K562 (cell line): ENCODE measurements at regions not wholly inside any gene's neighbourhood (a gene's known extent, or its start where the extent isn't known, plus 50 kb on each side); places are given as distances from the start of the nearest gene placed in this dataset.

Experiments
- HEY1 ChIP-seq: fragments of 250-450 bp; sonication (Bioruptor Pico); IDR thresholded peaks from 2 replicates; pipeline ENCODE4 v1.5.0; 2020; ENCODE audit warnings: mild to moderate bottlenecking, moderate library complexity, borderline replicate concordance
- HNRNPK ChIP-seq: fragments of 200-400 bp; formaldehyde crosslinking; IDR thresholded peaks from one replicate; pipeline ENCODE4 v1.6.1; 2018; ENCODE audit warnings: mild to moderate bottlenecking, low read depth, low read length; ENCODE audit not compliant: poor library complexity, severe bottlenecking
- JUND ChIP-seq, 2 experiments: IDR thresholded peaks; 2 replicates in 1 of 2; 3 replicates in 1 of 2; pipeline ENCODE4 v1.6.1; 2011; ENCODE audit warnings: borderline replicate concordance in 2 of 2, low read depth in 2 of 2, low read length in 2 of 2, improper control_type of control experiment in 1 of 2, missing biosample characterization in 1 of 2, missing genetic modification characterization in 1 of 2, missing genetic modification reagents in 1 of 2
- KLF13 ChIP-seq: fragments of 450-650 bp; IDR thresholded peaks from 2 replicates; pipeline ENCODE4 v1.6.1; 2016; ENCODE audit warnings: missing genetic modification characterization, low read depth, mild to moderate bottlenecking, missing compliant biosample characterization, moderate library complexity, borderline replicate concordance
- SREBF1 ChIP-seq: fragments of 150-350 bp; IDR thresholded peaks from 2 replicates; pipeline ENCODE4 v1.6.1; 2014; ENCODE audit warnings: antibody characterized with exemption, low read depth, low read length, borderline replicate concordance
- TSHZ1 ChIP-seq: fragments of 250-450 bp; sonication (Bioruptor Pico); IDR thresholded peaks from 2 replicates; pipeline ENCODE4 v1.4.0; 2020; ENCODE audit warnings: mild to moderate bottlenecking, moderate library complexity
- ZNF551 ChIP-seq: fragments of 250-450 bp; sonication (Bioruptor Pico); IDR thresholded peaks from 2 replicates; pipeline ENCODE4 v1.5.0; 2021; ENCODE audit warnings: mild to moderate bottlenecking, moderate library complexity
- TF ChIP-seq, protein P1 (sequence below): fragments of 450-650 bp; IDR thresholded peaks from 2 replicates; pipeline ENCODE4 v1.6.1; 2016; ENCODE audit warnings: mild to moderate bottlenecking, moderate library complexity
- TF ChIP-seq, protein P2 (sequence below): fragments of 450-650 bp; IDR thresholded peaks from one replicate; pipeline ENCODE4 v1.6.1; 2018; ENCODE audit warnings: mild to moderate bottlenecking, moderate library complexity; ENCODE audit not compliant: partially characterized antibody

- TF ChIP-seq, protein P1, sequence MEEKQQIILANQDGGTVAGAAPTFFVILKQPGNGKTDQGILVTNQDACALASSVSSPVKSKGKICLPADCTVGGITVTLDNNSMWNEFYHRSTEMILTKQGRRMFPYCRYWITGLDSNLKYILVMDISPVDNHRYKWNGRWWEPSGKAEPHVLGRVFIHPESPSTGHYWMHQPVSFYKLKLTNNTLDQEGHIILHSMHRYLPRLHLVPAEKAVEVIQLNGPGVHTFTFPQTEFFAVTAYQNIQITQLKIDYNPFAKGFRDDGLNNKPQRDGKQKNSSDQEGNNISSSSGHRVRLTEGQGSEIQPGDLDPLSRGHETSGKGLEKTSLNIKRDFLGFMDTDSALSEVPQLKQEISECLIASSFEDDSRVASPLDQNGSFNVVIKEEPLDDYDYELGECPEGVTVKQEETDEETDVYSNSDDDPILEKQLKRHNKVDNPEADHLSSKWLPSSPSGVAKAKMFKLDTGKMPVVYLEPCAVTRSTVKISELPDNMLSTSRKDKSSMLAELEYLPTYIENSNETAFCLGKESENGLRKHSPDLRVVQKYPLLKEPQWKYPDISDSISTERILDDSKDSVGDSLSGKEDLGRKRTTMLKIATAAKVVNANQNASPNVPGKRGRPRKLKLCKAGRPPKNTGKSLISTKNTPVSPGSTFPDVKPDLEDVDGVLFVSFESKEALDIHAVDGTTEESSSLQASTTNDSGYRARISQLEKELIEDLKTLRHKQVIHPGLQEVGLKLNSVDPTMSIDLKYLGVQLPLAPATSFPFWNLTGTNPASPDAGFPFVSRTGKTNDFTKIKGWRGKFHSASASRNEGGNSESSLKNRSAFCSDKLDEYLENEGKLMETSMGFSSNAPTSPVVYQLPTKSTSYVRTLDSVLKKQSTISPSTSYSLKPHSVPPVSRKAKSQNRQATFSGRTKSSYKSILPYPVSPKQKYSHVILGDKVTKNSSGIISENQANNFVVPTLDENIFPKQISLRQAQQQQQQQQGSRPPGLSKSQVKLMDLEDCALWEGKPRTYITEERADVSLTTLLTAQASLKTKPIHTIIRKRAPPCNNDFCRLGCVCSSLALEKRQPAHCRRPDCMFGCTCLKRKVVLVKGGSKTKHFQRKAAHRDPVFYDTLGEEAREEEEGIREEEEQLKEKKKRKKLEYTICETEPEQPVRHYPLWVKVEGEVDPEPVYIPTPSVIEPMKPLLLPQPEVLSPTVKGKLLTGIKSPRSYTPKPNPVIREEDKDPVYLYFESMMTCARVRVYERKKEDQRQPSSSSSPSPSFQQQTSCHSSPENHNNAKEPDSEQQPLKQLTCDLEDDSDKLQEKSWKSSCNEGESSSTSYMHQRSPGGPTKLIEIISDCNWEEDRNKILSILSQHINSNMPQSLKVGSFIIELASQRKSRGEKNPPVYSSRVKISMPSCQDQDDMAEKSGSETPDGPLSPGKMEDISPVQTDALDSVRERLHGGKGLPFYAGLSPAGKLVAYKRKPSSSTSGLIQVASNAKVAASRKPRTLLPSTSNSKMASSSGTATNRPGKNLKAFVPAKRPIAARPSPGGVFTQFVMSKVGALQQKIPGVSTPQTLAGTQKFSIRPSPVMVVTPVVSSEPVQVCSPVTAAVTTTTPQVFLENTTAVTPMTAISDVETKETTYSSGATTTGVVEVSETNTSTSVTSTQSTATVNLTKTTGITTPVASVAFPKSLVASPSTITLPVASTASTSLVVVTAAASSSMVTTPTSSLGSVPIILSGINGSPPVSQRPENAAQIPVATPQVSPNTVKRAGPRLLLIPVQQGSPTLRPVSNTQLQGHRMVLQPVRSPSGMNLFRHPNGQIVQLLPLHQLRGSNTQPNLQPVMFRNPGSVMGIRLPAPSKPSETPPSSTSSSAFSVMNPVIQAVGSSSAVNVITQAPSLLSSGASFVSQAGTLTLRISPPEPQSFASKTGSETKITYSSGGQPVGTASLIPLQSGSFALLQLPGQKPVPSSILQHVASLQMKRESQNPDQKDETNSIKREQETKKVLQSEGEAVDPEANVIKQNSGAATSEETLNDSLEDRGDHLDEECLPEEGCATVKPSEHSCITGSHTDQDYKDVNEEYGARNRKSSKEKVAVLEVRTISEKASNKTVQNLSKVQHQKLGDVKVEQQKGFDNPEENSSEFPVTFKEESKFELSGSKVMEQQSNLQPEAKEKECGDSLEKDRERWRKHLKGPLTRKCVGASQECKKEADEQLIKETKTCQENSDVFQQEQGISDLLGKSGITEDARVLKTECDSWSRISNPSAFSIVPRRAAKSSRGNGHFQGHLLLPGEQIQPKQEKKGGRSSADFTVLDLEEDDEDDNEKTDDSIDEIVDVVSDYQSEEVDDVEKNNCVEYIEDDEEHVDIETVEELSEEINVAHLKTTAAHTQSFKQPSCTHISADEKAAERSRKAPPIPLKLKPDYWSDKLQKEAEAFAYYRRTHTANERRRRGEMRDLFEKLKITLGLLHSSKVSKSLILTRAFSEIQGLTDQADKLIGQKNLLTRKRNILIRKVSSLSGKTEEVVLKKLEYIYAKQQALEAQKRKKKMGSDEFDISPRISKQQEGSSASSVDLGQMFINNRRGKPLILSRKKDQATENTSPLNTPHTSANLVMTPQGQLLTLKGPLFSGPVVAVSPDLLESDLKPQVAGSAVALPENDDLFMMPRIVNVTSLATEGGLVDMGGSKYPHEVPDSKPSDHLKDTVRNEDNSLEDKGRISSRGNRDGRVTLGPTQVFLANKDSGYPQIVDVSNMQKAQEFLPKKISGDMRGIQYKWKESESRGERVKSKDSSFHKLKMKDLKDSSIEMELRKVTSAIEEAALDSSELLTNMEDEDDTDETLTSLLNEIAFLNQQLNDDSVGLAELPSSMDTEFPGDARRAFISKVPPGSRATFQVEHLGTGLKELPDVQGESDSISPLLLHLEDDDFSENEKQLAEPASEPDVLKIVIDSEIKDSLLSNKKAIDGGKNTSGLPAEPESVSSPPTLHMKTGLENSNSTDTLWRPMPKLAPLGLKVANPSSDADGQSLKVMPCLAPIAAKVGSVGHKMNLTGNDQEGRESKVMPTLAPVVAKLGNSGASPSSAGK: no peak
- TF ChIP-seq SREBF1 (no peak), TSHZ1 (no peak), KLF13 (no peak), ZNF551 (CRISPR knock-in tag) (no peak), JUND (IDR thresholded peaks at IDR 0.05; ENCODE audit: borderline replicate concordance, low read depth, low read length) (peak; percentile 68), JUND (tag; IDR thresholded peaks at IDR 0.05; ENCODE audit: borderline replicate concordance, low read depth, low read length) (peak; percentile 60; the same call in 2 of the 3 replicates), HEY1 (CRISPR knock-in tag) (no peak), HNRNPK (no peak)
- TF ChIP-seq, protein P2, sequence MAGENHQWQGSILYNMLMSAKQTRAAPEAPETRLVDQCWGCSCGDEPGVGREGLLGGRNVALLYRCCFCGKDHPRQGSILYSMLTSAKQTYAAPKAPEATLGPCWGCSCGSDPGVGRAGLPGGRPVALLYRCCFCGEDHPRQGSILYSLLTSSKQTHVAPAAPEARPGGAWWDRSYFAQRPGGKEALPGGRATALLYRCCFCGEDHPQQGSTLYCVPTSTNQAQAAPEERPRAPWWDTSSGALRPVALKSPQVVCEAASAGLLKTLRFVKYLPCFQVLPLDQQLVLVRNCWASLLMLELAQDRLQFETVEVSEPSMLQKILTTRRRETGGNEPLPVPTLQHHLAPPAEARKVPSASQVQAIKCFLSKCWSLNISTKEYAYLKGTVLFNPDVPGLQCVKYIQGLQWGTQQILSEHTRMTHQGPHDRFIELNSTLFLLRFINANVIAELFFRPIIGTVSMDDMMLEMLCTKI: no peak
These were observed 389.7 kb upstream of the RUNX1 start (continued) for GRCh38 chr21:35438643-35439404.
